ENCODE measurements at regions not wholly inside any gene's neighbourhood (a gene's known extent, or its start where the extent isn't known, plus 50 kb on each side); places are given as distances from the start of the nearest gene placed in this dataset.
"Not testable (repeated sequence)": the region's sequence is repeated elsewhere in the genome, so short reads cannot be mapped to it uniquely, and the experiment has no call there.

- DNase-seq = no peak
Observed at GRCh38 chr3:75129101-75129500, 514.6 kb upstream of the CNTN3 start.

- DNase-seq = no peak
Observed at GRCh38 chr3:75136100-75136897, 521.8 kb upstream of the CNTN3 start.

- DNase-seq = no peak
Observed at GRCh38 chr3:75138345-75138744, 523.9 kb upstream of the CNTN3 start.

GRCh38 chr3:75140904-75141615 is 523.1 kb upstream of the FRG2C start:
- DNase-seq = no peak

- DNase-seq = no peak
Observed at GRCh38 chr3:75144406-75144805, 519.7 kb upstream of the FRG2C start.

- DNase-seq = no peak
Observed at GRCh38 chr3:75171630-75172230, 492.4 kb upstream of the FRG2C start.

GRCh38 chr3:75176937-75177336 is 487.2 kb upstream of the FRG2C start:
- DNase-seq = no peak

- DNase-seq = no peak
Observed at GRCh38 chr3:75180235-75180944, 483.7 kb upstream of the FRG2C start.

- no peak for DNase-seq
Observed at GRCh38 chr3:75180945-75181298, 483.2 kb upstream of the FRG2C start.

- DNase-seq = no peak
Observed at GRCh38 chr3:75188962-75189361, 475.2 kb upstream of the FRG2C start.

GRCh38 chr3:75192146-75192616 is 471.9 kb upstream of the FRG2C start:
- no peak for DNase-seq

GRCh38 chr3:75193797-75194196 is 470.3 kb upstream of the FRG2C start:
- DNase-seq = no peak

GRCh38 chr3:75214332-75214731 is 449.8 kb upstream of the FRG2C start:
- not testable (repeated sequence) for DNase-seq

- DNase-seq = no peak
Observed at GRCh38 chr3:75218577-75218976, 445.6 kb upstream of the FRG2C start.

- no peak for DNase-seq
Observed at GRCh38 chr3:75220932-75221331, 443.2 kb upstream of the FRG2C start.

- no peak for DNase-seq
Observed at GRCh38 chr3:75224412-75224811, 439.7 kb upstream of the FRG2C start.

- no peak for DNase-seq
Observed at GRCh38 chr3:75232216-75232615, 431.9 kb upstream of the FRG2C start.

GRCh38 chr3:75235631-75236030 is 428.5 kb upstream of the FRG2C start:
- DNase-seq = no peak

- no peak for DNase-seq
Observed at GRCh38 chr3:75237053-75237452, 427.1 kb upstream of the FRG2C start.

- no peak for DNase-seq
Observed at GRCh38 chr3:75237477-75237876, 426.7 kb upstream of the FRG2C start.

- not testable (repeated sequence) for DNase-seq
Observed at GRCh38 chr3:75241226-75241962, 422.7 kb upstream of the FRG2C start.

GRCh38 chr3:75242012-75242735 is 422.0 kb upstream of the FRG2C start:
- no peak for DNase-seq

Measured in NCI-H226 (cell line).